Natural killer cell (primary cell): ENCODE measurements at regions not wholly inside any gene's neighbourhood (a gene's known extent, or its start where the extent isn't known, plus 50 kb on each side); places are given as distances from the start of the nearest gene placed in this dataset.

ENCODE experiments used
- ATAC-seq, 3 donors: fragments of 150-1000 bp in 2 of 3; fragments of 200-7000 bp in 1 of 3; cut with Tn5 transposase; 1 replicate in 1 of 3; 2 replicates in 2 of 3; pipeline ENCODE4 v1.10.0; 2021; ENCODE audit warnings: mild to moderate bottlenecking in 2 of 3, moderate library complexity in 2 of 3
- DNase-seq, 2 donors: peaks; one replicate each; pipeline versions ENCODE4 v3.0.0 to v3.0.0-alpha.2; 2013 to 2021; ENCODE audit warnings: mixed read lengths in 1 of 2
- H3K27ac ChIP-seq: one replicate; pipeline ENCODE4 v1.5.1; 2013; ENCODE audit warnings: mild to moderate bottlenecking, low read length
- H3K27me3 ChIP-seq: one replicate; pipeline ENCODE4 v1.6.1; 2013; ENCODE audit warnings: low read length; ENCODE audit not compliant: control insufficient read depth, insufficient read depth
- H3K36me3 ChIP-seq: one replicate; pipeline ENCODE4 v1.6.1; 2013; ENCODE audit warnings: low read length; ENCODE audit not compliant: control insufficient read depth, insufficient read depth
- H3K4me1 ChIP-seq: one replicate; pipeline ENCODE4 v1.6.1; 2013; ENCODE audit warnings: low read length; ENCODE audit not compliant: control insufficient read depth, insufficient read depth
- H3K4me3 ChIP-seq: one replicate; pipeline ENCODE4 v1.5.1; 2013; ENCODE audit warnings: low read length
- H3K9me3 ChIP-seq: one replicate; pipeline ENCODE4 v1.6.1; 2013; ENCODE audit warnings: low read length; ENCODE audit not compliant: control insufficient read depth, insufficient read depth
- H3K27ac Mint-ChIP-seq, 2 donors: one replicate each; pipeline ENCODE4 v1.8.0; 2022; ENCODE audit warnings: mild to moderate bottlenecking in 2 of 2, mixed read lengths in 2 of 2, moderate library complexity in 1 of 2
- H3K27me3 Mint-ChIP-seq, 2 donors: one replicate each; pipeline ENCODE4 v1.8.0; 2022; ENCODE audit warnings: low read depth in 2 of 2, mixed read lengths in 2 of 2
- H3K36me3 Mint-ChIP-seq: one replicate; pipeline ENCODE4 v1.8.0; 2022; ENCODE audit warnings: mixed read lengths
- H3K4me1 Mint-ChIP-seq, 2 donors: one replicate each; pipeline ENCODE4 v1.8.0; 2022; ENCODE audit warnings: mixed read lengths in 2 of 2
- H3K4me3 Mint-ChIP-seq: one replicate; pipeline ENCODE4 v1.8.0; 2022; ENCODE audit warnings: mild to moderate bottlenecking, moderate library complexity, mixed read lengths
- H3K9me3 Mint-ChIP-seq, 2 donors: one replicate each; pipeline ENCODE4 v1.8.0; 2022; ENCODE audit warnings: mixed read lengths in 2 of 2
- WGBS: methylation state at CpG from one replicate; pipeline ENCODE4 v1.1.7; 2013; ENCODE audit warnings: missing lambda C conversion rate; ENCODE audit not compliant: insufficient coverage; 5-methylcytosine and 5-hydroxymethylcytosine counted together
- intact Hi-C: fragments of 100-400 bp; cut with micrococcal nuclease; formaldehyde crosslinking; loops from one replicate; pipeline ENCODE4 v1.14.2; 2022
- TF ChIP-seq, protein P1 (sequence below): fragments of 200-600 bp; IDR thresholded peaks from one replicate; pipeline ENCODE4 v1.8.0; 2022; ENCODE audit warnings: antibody characterized with exemption

DNA sequence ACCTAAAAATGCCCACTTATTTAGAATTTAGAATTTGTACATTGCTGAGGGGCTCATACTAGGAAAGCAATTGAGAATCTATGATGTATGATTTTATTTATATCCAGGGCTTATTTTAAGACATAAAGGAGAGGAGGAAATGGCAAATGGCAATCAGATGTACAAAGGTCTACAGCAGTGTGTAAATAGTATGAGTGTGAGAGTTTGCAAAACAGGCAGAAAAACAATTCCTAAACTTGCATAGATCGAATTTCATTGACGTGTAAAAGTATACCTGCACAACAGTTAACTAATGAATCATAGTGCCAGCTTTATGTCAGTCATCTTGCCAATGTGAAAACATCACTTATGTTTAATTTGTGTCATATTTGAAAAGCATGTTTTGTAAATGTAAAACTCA lies 718.7 kb upstream of the GCFC2 start:
- Mint-ChIP-seq H3K27ac (no peak overlapping the region), H3K4me3 (no peak overlapping the region), H3K36me3 (no peaks in the 10 kb centered on the region), H3K4me1 (no peaks in the 10 kb centered on the region), H3K27me3 (no peaks in the 10 kb centered on the region), H3K9me3 (peaks cover 16 to 25% of the 10 kb centered on the region in 2 donors)
- WGBS: no CpG with 5 or more reads among the region's 2 CpGs
- Histone ChIP-seq H3K27ac (no peak overlapping the region), H3K9me3 (no peaks in the 10 kb centered on the region), H3K27me3 (no peaks in the 10 kb centered on the region), H3K4me3 (no peak overlapping the region), H3K4me1 (no peaks in the 10 kb centered on the region), H3K36me3 (no peaks in the 10 kb centered on the region)
- no peak for DNase-seq
- no peak for ATAC-seq
- intact Hi-C loops: no loop called here
- TF ChIP-seq, protein P1, sequence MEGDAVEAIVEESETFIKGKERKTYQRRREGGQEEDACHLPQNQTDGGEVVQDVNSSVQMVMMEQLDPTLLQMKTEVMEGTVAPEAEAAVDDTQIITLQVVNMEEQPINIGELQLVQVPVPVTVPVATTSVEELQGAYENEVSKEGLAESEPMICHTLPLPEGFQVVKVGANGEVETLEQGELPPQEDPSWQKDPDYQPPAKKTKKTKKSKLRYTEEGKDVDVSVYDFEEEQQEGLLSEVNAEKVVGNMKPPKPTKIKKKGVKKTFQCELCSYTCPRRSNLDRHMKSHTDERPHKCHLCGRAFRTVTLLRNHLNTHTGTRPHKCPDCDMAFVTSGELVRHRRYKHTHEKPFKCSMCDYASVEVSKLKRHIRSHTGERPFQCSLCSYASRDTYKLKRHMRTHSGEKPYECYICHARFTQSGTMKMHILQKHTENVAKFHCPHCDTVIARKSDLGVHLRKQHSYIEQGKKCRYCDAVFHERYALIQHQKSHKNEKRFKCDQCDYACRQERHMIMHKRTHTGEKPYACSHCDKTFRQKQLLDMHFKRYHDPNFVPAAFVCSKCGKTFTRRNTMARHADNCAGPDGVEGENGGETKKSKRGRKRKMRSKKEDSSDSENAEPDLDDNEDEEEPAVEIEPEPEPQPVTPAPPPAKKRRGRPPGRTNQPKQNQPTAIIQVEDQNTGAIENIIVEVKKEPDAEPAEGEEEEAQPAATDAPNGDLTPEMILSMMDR: no peak

DNA sequence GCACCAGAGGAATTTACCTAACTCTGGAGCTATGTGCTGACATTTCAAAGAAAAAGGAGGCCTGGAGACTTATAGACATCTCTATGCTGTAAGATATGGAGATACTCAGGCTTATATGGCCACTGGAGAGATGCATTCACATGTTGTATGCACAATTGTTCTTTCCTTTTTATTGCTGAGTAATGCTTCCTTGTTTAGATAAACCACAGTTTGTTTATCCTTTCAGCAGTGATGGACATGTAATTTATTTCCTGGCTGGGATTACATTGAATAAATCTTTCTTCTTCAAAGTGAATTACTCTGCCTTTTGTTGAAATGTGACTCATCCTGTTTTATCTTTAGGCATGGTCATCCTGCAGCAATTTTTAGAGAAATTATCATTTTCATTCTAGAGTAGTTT lies 716.7 kb upstream of the GCFC2 start:
- H3K4me3 Mint-ChIP-seq: no peak overlapping the region
- TF ChIP-seq, protein P1: no peak
- no peaks in the 10 kb centered on the region for H3K27me3 ChIP-seq
- no peaks in the 10 kb centered on the region for H3K9me3 ChIP-seq
- DNase-seq: no peak
- H3K9me3 Mint-ChIP-seq: peaks cover 16 to 23% of the 10 kb centered on the region in 2 donors
- H3K4me1 Mint-ChIP-seq: no peaks in the 10 kb centered on the region
- no peaks in the 10 kb centered on the region for H3K36me3 Mint-ChIP-seq
- H3K27ac Mint-ChIP-seq: no peak overlapping the region
- H3K27ac ChIP-seq: no peak overlapping the region
- no peak for ATAC-seq
- no peaks in the 10 kb centered on the region for H3K27me3 Mint-ChIP-seq
- no peaks in the 10 kb centered on the region for H3K4me1 ChIP-seq
- no peaks in the 10 kb centered on the region for H3K36me3 ChIP-seq
- intact Hi-C loops: no loop called here
- H3K4me3 ChIP-seq: no peak overlapping the region

DNA sequence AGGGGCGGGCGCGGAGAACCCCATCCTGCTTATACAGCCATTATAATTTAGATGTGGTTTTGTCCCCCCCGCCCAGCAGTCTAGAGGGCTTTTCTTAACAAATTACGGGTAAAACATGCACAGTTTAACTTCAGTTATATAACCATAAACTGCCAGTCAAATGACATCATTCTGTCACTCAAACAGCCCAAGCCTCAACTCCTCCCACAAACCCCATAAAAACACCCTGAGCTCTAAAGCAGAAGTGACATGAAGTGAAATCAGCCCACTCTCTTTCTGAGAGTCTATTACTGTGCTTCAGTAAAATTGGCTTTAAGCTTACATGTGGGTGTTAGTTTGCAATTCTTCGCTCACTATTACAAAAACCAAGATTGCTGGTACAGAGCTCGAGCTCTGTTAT lies 705.1 kb upstream of the GCFC2 start:
- no peaks in the 10 kb centered on the region for H3K27me3 Mint-ChIP-seq
- no peak overlapping the region for H3K4me3 ChIP-seq
- no peaks in the 10 kb centered on the region for H3K27me3 ChIP-seq
- H3K36me3 Mint-ChIP-seq: no peaks in the 10 kb centered on the region
- ATAC-seq (no peak), DNase-seq (no peak)
- no peak overlapping the region for H3K4me3 Mint-ChIP-seq
- no peaks in the 10 kb centered on the region for H3K4me1 Mint-ChIP-seq
- H3K27ac ChIP-seq: no peak overlapping the region
- 88% methylated on average over 7 of the region's 7 CpGs for WGBS
- peaks cover 18 to 20% of the 10 kb centered on the region in 2 donors for H3K9me3 Mint-ChIP-seq
- H3K9me3 ChIP-seq: peaks cover 5% of the 10 kb centered on the region
- TF ChIP-seq, protein P1: no peak
- H3K27ac Mint-ChIP-seq: no peak overlapping the region
- H3K36me3 ChIP-seq: no peaks in the 10 kb centered on the region
- intact Hi-C loops: no loop called here
- H3K4me1 ChIP-seq: no peaks in the 10 kb centered on the region

DNA sequence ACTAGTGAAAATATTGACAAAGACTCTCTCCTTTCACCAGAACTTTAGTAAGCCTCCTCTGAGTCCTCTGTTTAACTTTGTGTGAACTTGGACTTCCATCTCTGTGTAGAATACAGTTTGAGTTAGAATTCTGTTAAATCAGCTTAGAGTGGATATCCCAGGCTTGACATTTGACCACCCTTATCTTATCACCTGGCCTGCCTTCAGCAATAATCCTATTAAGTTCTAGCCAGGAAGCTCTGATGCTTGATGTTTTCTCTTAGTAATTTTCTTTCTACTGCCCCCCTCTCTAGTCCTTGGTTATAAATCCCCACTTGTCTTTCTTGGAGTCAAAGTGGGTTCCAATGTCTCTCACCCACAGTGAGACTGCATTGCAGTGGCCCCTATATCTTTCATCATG lies 702.7 kb upstream of the GCFC2 start:
- H3K36me3 Mint-ChIP-seq: no peaks in the 10 kb centered on the region
- ATAC-seq (no peak), DNase-seq (no peak)
- H3K27ac Mint-ChIP-seq: no peak overlapping the region
- no peak overlapping the region for H3K4me3 Mint-ChIP-seq
- Histone ChIP-seq H3K27ac (no peak overlapping the region), H3K27me3 (no peaks in the 10 kb centered on the region), H3K9me3 (peaks cover 11% of the 10 kb centered on the region), H3K36me3 (no peaks in the 10 kb centered on the region), H3K4me1 (no peaks in the 10 kb centered on the region), H3K4me3 (no peak overlapping the region)
- intact Hi-C loops: no loop called here
- H3K4me1 Mint-ChIP-seq: no peaks in the 10 kb centered on the region
- H3K27me3 Mint-ChIP-seq: no peaks in the 10 kb centered on the region
- peaks cover 13 to 16% of the 10 kb centered on the region in 2 donors for H3K9me3 Mint-ChIP-seq
- TF ChIP-seq, protein P1: no peak
